SKM-1 (cell line): ENCODE measurements at regions not wholly inside any gene's neighbourhood (a gene's known extent, or its start where the extent isn't known, plus 50 kb on each side); places are given as distances from the start of the nearest gene placed in this dataset.
A peak's percentile ranks its signal among the peaks of the same experiment; 100 is the strongest.
"Not testable (repeated sequence)": the region's sequence is repeated elsewhere in the genome, so short reads cannot be mapped to it uniquely, and the experiment has no call there.

Experiments
- DNase-seq: peaks from one replicate; lab custom pipeline; 2025; ENCODE audit not compliant: unreplicated experiment; lab: John Stamatoyannopoulos, UW

GRCh38 chr6:137933696-137934095 lies 66.6 kb downstream of the TNFAIP3 start:
- no peak for DNase-seq

- no peak for DNase-seq
Measured at GRCh38 chr6:137936798-137937197, 69.7 kb downstream of the TNFAIP3 start.

GRCh38 chr6:137937834-137938233 lies 70.8 kb downstream of the TNFAIP3 start:
- no peak for DNase-seq

GRCh38 chr6:137938770-137939379 lies 71.8 kb downstream of the TNFAIP3 start:
- DNase-seq = no peak

- no peak for DNase-seq
Measured at GRCh38 chr6:137941995-137942394, 74.9 kb downstream of the TNFAIP3 start.

- no peak for DNase-seq
Measured at GRCh38 chr6:137942736-137943135, 75.7 kb downstream of the TNFAIP3 start.

- not testable (repeated sequence) for DNase-seq
Measured at GRCh38 chr6:137944381-137944780, 77.3 kb downstream of the TNFAIP3 start.

- DNase-seq = peak; percentile 42
Measured at GRCh38 chr6:137944793-137945498, 77.9 kb downstream of the TNFAIP3 start.

- DNase-seq = no peak
Measured at GRCh38 chr6:137949686-137950390, 82.8 kb downstream of the TNFAIP3 start.

GRCh38 chr6:137950581-137950980 lies 83.5 kb downstream of the TNFAIP3 start:
- no peak for DNase-seq

- DNase-seq = no peak
Measured at GRCh38 chr6:137951064-137951597, 84.1 kb downstream of the TNFAIP3 start.

GRCh38 chr6:137952247-137952646 lies 85.2 kb downstream of the TNFAIP3 start:
- no peak for DNase-seq

GRCh38 chr6:137953761-137954160 lies 86.7 kb downstream of the TNFAIP3 start:
- DNase-seq = no peak

GRCh38 chr6:137954253-137954652 lies 87.2 kb downstream of the TNFAIP3 start:
- DNase-seq = no peak

GRCh38 chr6:137956098-137956488 lies 89.0 kb downstream of the TNFAIP3 start:
- no peak for DNase-seq

- DNase-seq = no peak
Measured at GRCh38 chr6:137957471-137957870, 90.4 kb downstream of the TNFAIP3 start.

- DNase-seq = peak; percentile 93
Measured at GRCh38 chr6:137958811-137959565, 91.9 kb downstream of the TNFAIP3 start.

GRCh38 chr6:137962725-137963124 lies 95.7 kb downstream of the TNFAIP3 start:
- DNase-seq = no peak

GRCh38 chr6:137964876-137965275 lies 97.8 kb downstream of the TNFAIP3 start:
- no peak for DNase-seq

- DNase-seq = peak; percentile 63
Measured at GRCh38 chr6:137967689-137968454, 100.8 kb downstream of the TNFAIP3 start.

- no peak for DNase-seq
Measured at GRCh38 chr6:137968455-137968804, 101.4 kb downstream of the TNFAIP3 start.
